ENCODE measurements at regions not wholly inside any gene's neighbourhood (a gene's known extent, or its start where the extent isn't known, plus 50 kb on each side); places are given as distances from the start of the nearest gene placed in this dataset.

GRCh38 chr5:61599370-61600122 lies 267.5 kb downstream of the ZSWIM6 start:
- Histone ChIP-seq H2BK20ac (ENCODE audit: low read length) (no peak overlapping the region), H3K27ac (ENCODE audit: low read depth, low read length) (no peak overlapping the region), H3K27me3 (replicated peaks in 1 of 4; ENCODE audit: control insufficient read depth in 3 of 4, extremely low read depth in 1 of 4, insufficient read depth in 3 of 4, low read length in 3 of 4) (no peaks in the 10 kb centered on the region), H2BK12ac (ENCODE audit: low read depth, low read length) (no peak overlapping the region), H3K36me3 (ENCODE audit: control insufficient read depth in 2 of 4, insufficient read depth in 4 of 4, low read length in 3 of 4) (no peaks in the 10 kb centered on the region), H3K79me2 (ENCODE audit: control insufficient read depth in 1 of 2, insufficient read depth in 2 of 2, low read length in 2 of 2) (no peaks in the 10 kb centered on the region), H3K4me3 (ENCODE audit: extremely low read depth in 1 of 4, insufficient read depth in 2 of 4, low read depth in 3 of 4, low read length in 4 of 4) (no peak overlapping the region), H2AK5ac (ENCODE audit: low read depth, low read length) (no peak overlapping the region), H4K91ac (replicated peaks; ENCODE audit: insufficient read length, low read length) (no peak overlapping the region), H2BK120ac (replicated peaks; ENCODE audit: low read depth, low read length) (no peak overlapping the region), H3K23me2 (ENCODE audit: low read depth, low read length) (no peaks in the 10 kb centered on the region), H4K5ac (ENCODE audit: insufficient read length, low read depth, low read length) (no peak overlapping the region), H4K8ac (ENCODE audit: extremely low read depth, insufficient read depth, low read length) (no peak overlapping the region), H3K9ac (replicated peaks in 1 of 4; ENCODE audit: extremely low read depth in 1 of 4, low read depth in 3 of 4, low read length in 3 of 4) (no peak overlapping the region), H3K14ac (ENCODE audit: insufficient read length) (no peak overlapping the region), H3K4me2 (ENCODE audit: insufficient read depth in 1 of 2, low read depth in 2 of 2, low read length in 2 of 2) (no peak overlapping the region), H3K56ac (replicated peaks; ENCODE audit: insufficient read length, low read depth, low read length) (no peak overlapping the region), H3K4me1 (replicated peaks in 1 of 4; ENCODE audit: control insufficient read depth in 3 of 4, insufficient read depth in 4 of 4, low read length in 3 of 4) (peaks cover 0 to 3% (median 0%) of the 10 kb centered on the region in 4 experiments; a peak in 2 of 7 replicates), H4K20me1 (replicated peaks in 1 of 2; ENCODE audit: control insufficient read depth in 1 of 2, insufficient read depth in 2 of 2, low read length in 2 of 2) (no peaks in the 10 kb centered on the region), H3K4ac (replicated peaks; ENCODE audit: insufficient read length, low read depth, low read length) (no peak overlapping the region), H2AFZ (ENCODE audit: low read length) (0 out of 2 replicates have a peak overlapping the region, but pooled peaks have one; percentile 27), H3K18ac (ENCODE audit: extremely low read depth, low read length) (no peak overlapping the region), H3K23ac (ENCODE audit: insufficient read length) (no peak overlapping the region), H2BK15ac (ENCODE audit: low read length) (no peak overlapping the region), H2BK5ac (ENCODE audit: low read depth, low read length) (no peak overlapping the region), H3K79me1 (ENCODE audit: low read depth, low read length) (no peaks in the 10 kb centered on the region), H3K9me3 (ENCODE audit: insufficient read depth in 2 of 2, low read depth in 1 of 2, low read length in 1 of 2) (no peaks in the 10 kb centered on the region)
- ChIA-PET CTCF (ENCODE audit: partially characterized antibody) (interaction anchor here (0.6 to 3.2 kb wide), 4 partner anchors 14 to 372 kb away, joined by 3 to 18 read pairs (median 4); no protein-coding TSS in a partner anchor), POLR2A (ENCODE audit: partially characterized antibody) (no interaction called here)
- DNase-seq (ENCODE audit: low read depth in 1 of 2, low spot score in 2 of 2) = no peak
- no peak for FAIRE-seq
- 91% methylated on average over 5 of the region's 5 CpGs; no CpG with 5 or more reads in 1 of the 2 experiments for WGBS, 2 experiments (ENCODE audit: extremely low coverage in 1 of 2, insufficient coverage in 1 of 2, insufficient read length in 1 of 2, insufficient replicate concordance in 2 of 2, low coverage in 1 of 2, low lambda C conversion rate in 2 of 2, missing lambda C conversion rate in 1 of 2)
- TF ChIP-seq BACH1 (IDR thresholded peaks at IDR 0.05; ENCODE audit: low read length) = no peak
- TF ChIP-seq CEBPB (IDR thresholded peaks at IDR 0.05; ENCODE audit: low read depth, low read length) = no peak
- TF ChIP-seq SIN3A (conservative IDR thresholded peaks at IDR 0.05 in 1 of 2, IDR thresholded peaks at IDR 0.05 in 1 of 2; ENCODE audit: low read depth in 1 of 2, low read length in 2 of 2) = no peak
- TF ChIP-seq RAD21 (IDR thresholded peaks at IDR 0.05 in 1 of 2, conservative IDR thresholded peaks at IDR 0.05 in 1 of 2; ENCODE audit: low read depth in 2 of 2, low read length in 2 of 2) = no peak
- no peak for TF ChIP-seq TEAD4 (IDR thresholded peaks at IDR 0.05; ENCODE audit: low read depth, low read length)
- no peak for TF ChIP-seq RFX5 (IDR thresholded peaks at IDR 0.05; ENCODE audit: borderline replicate concordance, low read depth, low read length)
- no peak for TF ChIP-seq JUND (IDR thresholded peaks at IDR 0.05; ENCODE audit: low read length)
- no peak for TF ChIP-seq SP1 (IDR thresholded peaks at IDR 0.05; ENCODE audit: low read depth, low read length)
